ENCODE measurements at regions not wholly inside any gene's neighbourhood (a gene's known extent, or its start where the extent isn't known, plus 50 kb on each side); places are given as distances from the start of the nearest gene placed in this dataset.

- in situ Hi-C loops (cut with MboI; ENCODE audit: low sequenced_read_pairs): no loop called here
- Histone ChIP-seq H3K4me3 (no peak overlapping the region), H3K36me3 (replicated peaks) (no peaks in the 10 kb centered on the region), H3K4me1 (no peaks in the 10 kb centered on the region), H3K9me3 (no peaks in the 10 kb centered on the region), H3K27me3 (ENCODE audit: low read depth) (no peaks in the 10 kb centered on the region)
- DNase-seq (ENCODE audit: low spot score in 2 of 2): no peak
Observed at GRCh38 chr10:64952042-64952441, 1430.8 kb downstream of the REEP3 start.

GRCh38 chr10:64956441-64956840 lies 1435.2 kb downstream of the REEP3 start:
- H3K27me3 ChIP-seq (ENCODE audit: low read depth): no peaks in the 10 kb centered on the region
- H3K4me3 ChIP-seq: no peak overlapping the region
- in situ Hi-C loops (cut with MboI; ENCODE audit: low sequenced_read_pairs): no loop called here
- no peaks in the 10 kb centered on the region for H3K9me3 ChIP-seq
- no peaks in the 10 kb centered on the region for H3K36me3 ChIP-seq (replicated peaks)
- DNase-seq (ENCODE audit: low spot score in 2 of 2): no peak
- H3K4me1 ChIP-seq: no peaks in the 10 kb centered on the region

GRCh38 chr10:64959116-64959515 lies 1437.9 kb downstream of the REEP3 start:
- in situ Hi-C loops (cut with MboI; ENCODE audit: low sequenced_read_pairs): no loop called here
- no peak for DNase-seq (ENCODE audit: low spot score in 2 of 2)

GRCh38 chr10:64959883-64960282 lies 1438.7 kb downstream of the REEP3 start:
- no peak overlapping the region for H3K4me3 ChIP-seq

More at GRCh38 chr10:64959116-64959515, 1437.9 kb downstream of the REEP3 start:
- Histone ChIP-seq H3K9me3 (no peaks in the 10 kb centered on the region), H3K27me3 (ENCODE audit: low read depth) (no peaks in the 10 kb centered on the region), H3K4me3 (no peak overlapping the region), H3K36me3 (replicated peaks) (no peaks in the 10 kb centered on the region), H3K4me1 (no peaks in the 10 kb centered on the region)

GRCh38 chr10:64973391-64973790 lies 1452.2 kb downstream of the REEP3 start:
- in situ Hi-C loops (cut with MboI; ENCODE audit: low sequenced_read_pairs): no loop called here

More at GRCh38 chr10:64959883-64960282, 1438.7 kb downstream of the REEP3 start:
- Histone ChIP-seq H3K9me3 (no peaks in the 10 kb centered on the region), H3K27me3 (ENCODE audit: low read depth) (no peaks in the 10 kb centered on the region), H3K4me1 (no peaks in the 10 kb centered on the region), H3K36me3 (replicated peaks) (no peaks in the 10 kb centered on the region)
- in situ Hi-C loops (cut with MboI; ENCODE audit: low sequenced_read_pairs): no loop called here
- no peak for DNase-seq (ENCODE audit: low spot score in 2 of 2)

GRCh38 chr10:64976150-64976549 lies 1454.9 kb downstream of the REEP3 start:
- Histone ChIP-seq H3K9me3 (no peaks in the 10 kb centered on the region), H3K27me3 (ENCODE audit: low read depth) (no peaks in the 10 kb centered on the region), H3K4me1 (no peaks in the 10 kb centered on the region), H3K4me3 (no peak overlapping the region), H3K36me3 (replicated peaks) (no peaks in the 10 kb centered on the region)
- no peak for DNase-seq (ENCODE audit: low spot score in 2 of 2)
- in situ Hi-C loops (cut with MboI; ENCODE audit: low sequenced_read_pairs): no loop called here

More at GRCh38 chr10:64973391-64973790, 1452.2 kb downstream of the REEP3 start:
- no peaks in the 10 kb centered on the region for H3K36me3 ChIP-seq (replicated peaks)
- DNase-seq (ENCODE audit: low spot score in 2 of 2): no peak
- H3K9me3 ChIP-seq: no peaks in the 10 kb centered on the region
- no peaks in the 10 kb centered on the region for H3K27me3 ChIP-seq (ENCODE audit: low read depth)
- no peak overlapping the region for H3K4me3 ChIP-seq
- H3K4me1 ChIP-seq: no peaks in the 10 kb centered on the region

- no peaks in the 10 kb centered on the region for H3K27me3 ChIP-seq (ENCODE audit: low read depth)
- no peaks in the 10 kb centered on the region for H3K4me1 ChIP-seq
- no peaks in the 10 kb centered on the region for H3K9me3 ChIP-seq
- in situ Hi-C loops (cut with MboI; ENCODE audit: low sequenced_read_pairs): no loop called here
- no peak overlapping the region for H3K4me3 ChIP-seq
- DNase-seq (ENCODE audit: low spot score in 2 of 2): no peak
- H3K36me3 ChIP-seq (replicated peaks): no peaks in the 10 kb centered on the region
Observed at GRCh38 chr10:64977915-64978314, 1456.7 kb downstream of the REEP3 start.

GRCh38 chr10:64996886-64997285 lies 1475.7 kb downstream of the REEP3 start:
- H3K27me3 ChIP-seq (ENCODE audit: low read depth): no peaks in the 10 kb centered on the region
- H3K4me3 ChIP-seq: no peak overlapping the region
- H3K4me1 ChIP-seq: no peaks in the 10 kb centered on the region
- H3K36me3 ChIP-seq (replicated peaks): no peaks in the 10 kb centered on the region
- in situ Hi-C loops (cut with MboI; ENCODE audit: low sequenced_read_pairs): no loop called here
- no peaks in the 10 kb centered on the region for H3K9me3 ChIP-seq
- DNase-seq (ENCODE audit: low spot score in 2 of 2): no peak

- Histone ChIP-seq H3K4me3 (no peak overlapping the region), H3K36me3 (replicated peaks) (no peaks in the 10 kb centered on the region), H3K27me3 (ENCODE audit: low read depth) (no peaks in the 10 kb centered on the region), H3K9me3 (no peaks in the 10 kb centered on the region), H3K4me1 (no peaks in the 10 kb centered on the region)
- in situ Hi-C loops (cut with MboI; ENCODE audit: low sequenced_read_pairs): no loop called here
- DNase-seq (ENCODE audit: low spot score in 2 of 2): no peak
Observed at GRCh38 chr10:65010845-65011244, 1489.6 kb downstream of the REEP3 start.

- Histone ChIP-seq H3K4me1 (no peaks in the 10 kb centered on the region), H3K27me3 (ENCODE audit: low read depth) (no peaks in the 10 kb centered on the region), H3K4me3 (no peak overlapping the region), H3K9me3 (no peaks in the 10 kb centered on the region), H3K36me3 (replicated peaks) (no peaks in the 10 kb centered on the region)
- DNase-seq (ENCODE audit: low spot score in 2 of 2): no peak
- in situ Hi-C loops (cut with MboI; ENCODE audit: low sequenced_read_pairs): no loop called here
Observed at GRCh38 chr10:65017523-65017922, 1496.3 kb downstream of the REEP3 start.

GRCh38 chr10:65024886-65025285 lies 1503.7 kb downstream of the REEP3 start:
- in situ Hi-C loops (cut with MboI; ENCODE audit: low sequenced_read_pairs): no loop called here

GRCh38 chr10:65030263-65030662 lies 1509.1 kb downstream of the REEP3 start:
- Histone ChIP-seq H3K4me1 (no peaks in the 10 kb centered on the region), H3K9me3 (no peaks in the 10 kb centered on the region), H3K4me3 (no peak overlapping the region), H3K36me3 (replicated peaks) (no peaks in the 10 kb centered on the region), H3K27me3 (ENCODE audit: low read depth) (no peaks in the 10 kb centered on the region)
- in situ Hi-C loops (cut with MboI; ENCODE audit: low sequenced_read_pairs): no loop called here
- no peak for DNase-seq (ENCODE audit: low spot score in 2 of 2)

More at GRCh38 chr10:65024886-65025285, 1503.7 kb downstream of the REEP3 start:
- Histone ChIP-seq H3K36me3 (replicated peaks) (no peaks in the 10 kb centered on the region), H3K4me3 (no peak overlapping the region), H3K4me1 (no peaks in the 10 kb centered on the region), H3K9me3 (no peaks in the 10 kb centered on the region), H3K27me3 (ENCODE audit: low read depth) (no peaks in the 10 kb centered on the region)
- no peak for DNase-seq (ENCODE audit: low spot score in 2 of 2)

- no peak for DNase-seq (ENCODE audit: low spot score in 2 of 2)
- no peaks in the 10 kb centered on the region for H3K9me3 ChIP-seq
Observed at GRCh38 chr10:65032867-65033769, 1511.9 kb downstream of the REEP3 start.

GRCh38 chr10:65033957-65034356 lies 1512.8 kb downstream of the REEP3 start:
- Histone ChIP-seq H3K27me3 (ENCODE audit: low read depth) (no peaks in the 10 kb centered on the region), H3K4me1 (no peaks in the 10 kb centered on the region), H3K9me3 (no peaks in the 10 kb centered on the region), H3K4me3 (no peak overlapping the region), H3K36me3 (replicated peaks) (no peaks in the 10 kb centered on the region)
- no peak for DNase-seq (ENCODE audit: low spot score in 2 of 2)
- in situ Hi-C loops (cut with MboI; ENCODE audit: low sequenced_read_pairs): no loop called here

More at GRCh38 chr10:65032867-65033769, 1511.9 kb downstream of the REEP3 start:
- Histone ChIP-seq H3K36me3 (replicated peaks) (no peaks in the 10 kb centered on the region), H3K4me1 (no peaks in the 10 kb centered on the region), H3K27me3 (ENCODE audit: low read depth) (no peaks in the 10 kb centered on the region), H3K4me3 (no peak overlapping the region)
- in situ Hi-C loops (cut with MboI; ENCODE audit: low sequenced_read_pairs): no loop called here

Measured in HAP-1 (cell line).